ENCODE measurements at regions not wholly inside any gene's neighbourhood (a gene's known extent, or its start where the extent isn't known, plus 50 kb on each side); places are given as distances from the start of the nearest gene placed in this dataset.
"Not testable (repeated sequence)": the region's sequence is repeated elsewhere in the genome, so short reads cannot be mapped to it uniquely, and the experiment has no call there.

GRCh38 chr12:84035766-84036165, 876.8 kb downstream of the SLC6A15 start:
- Histone ChIP-seq H3K36me3 (ENCODE audit: low read depth) (no peaks in the 10 kb centered on the region), H3K4me1 (ENCODE audit: low read depth) (no peaks in the 10 kb centered on the region), H3K4me3 (no peak overlapping the region), H3K9me3 (peaks cover 22% of the 10 kb centered on the region)
- TF ChIP-seq, protein P1, sequence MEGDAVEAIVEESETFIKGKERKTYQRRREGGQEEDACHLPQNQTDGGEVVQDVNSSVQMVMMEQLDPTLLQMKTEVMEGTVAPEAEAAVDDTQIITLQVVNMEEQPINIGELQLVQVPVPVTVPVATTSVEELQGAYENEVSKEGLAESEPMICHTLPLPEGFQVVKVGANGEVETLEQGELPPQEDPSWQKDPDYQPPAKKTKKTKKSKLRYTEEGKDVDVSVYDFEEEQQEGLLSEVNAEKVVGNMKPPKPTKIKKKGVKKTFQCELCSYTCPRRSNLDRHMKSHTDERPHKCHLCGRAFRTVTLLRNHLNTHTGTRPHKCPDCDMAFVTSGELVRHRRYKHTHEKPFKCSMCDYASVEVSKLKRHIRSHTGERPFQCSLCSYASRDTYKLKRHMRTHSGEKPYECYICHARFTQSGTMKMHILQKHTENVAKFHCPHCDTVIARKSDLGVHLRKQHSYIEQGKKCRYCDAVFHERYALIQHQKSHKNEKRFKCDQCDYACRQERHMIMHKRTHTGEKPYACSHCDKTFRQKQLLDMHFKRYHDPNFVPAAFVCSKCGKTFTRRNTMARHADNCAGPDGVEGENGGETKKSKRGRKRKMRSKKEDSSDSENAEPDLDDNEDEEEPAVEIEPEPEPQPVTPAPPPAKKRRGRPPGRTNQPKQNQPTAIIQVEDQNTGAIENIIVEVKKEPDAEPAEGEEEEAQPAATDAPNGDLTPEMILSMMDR (IDR thresholded peaks at IDR 0.05): no peak
- ATAC-seq: no peak
- intact Hi-C loops (cut with DNase I, micrococcal nuclease): no loop called here
- no peak for DNase-seq

GRCh38 chr12:84034871-84035270, 877.7 kb downstream of the SLC6A15 start:
- ATAC-seq (no peak), DNase-seq (no peak)
- H3K36me3 ChIP-seq (ENCODE audit: low read depth): no peaks in the 10 kb centered on the region
- intact Hi-C loops (cut with DNase I, micrococcal nuclease): no loop called here
- H3K9me3 ChIP-seq: peaks cover 18% of the 10 kb centered on the region
- H3K4me1 ChIP-seq (ENCODE audit: low read depth): no peaks in the 10 kb centered on the region
- H3K4me3 ChIP-seq: no peak overlapping the region
- TF ChIP-seq, protein P1 (IDR thresholded peaks at IDR 0.05): no peak

- Histone ChIP-seq H3K36me3 (ENCODE audit: low read depth) (no peaks in the 10 kb centered on the region), H3K4me1 (ENCODE audit: low read depth) (no peaks in the 10 kb centered on the region), H3K4me3 (no peak overlapping the region), H3K9me3 (peaks cover 15% of the 10 kb centered on the region)
- intact Hi-C loops (cut with DNase I, micrococcal nuclease): no loop called here
- TF ChIP-seq, protein P1 (IDR thresholded peaks at IDR 0.05): no peak
- ATAC-seq (no peak), DNase-seq (no peak)
Measured at GRCh38 chr12:84033162-84033561, 879.4 kb downstream of the SLC6A15 start.

GRCh38 chr12:84018556-84019179, 893.9 kb downstream of the SLC6A15 start:
- H3K4me1 ChIP-seq (ENCODE audit: low read depth); H3K4me3 ChIP-seq; DNase-seq; H3K36me3 ChIP-seq (ENCODE audit: low read depth); ATAC-seq; intact Hi-C loops (cut with DNase I, micrococcal nuclease): not testable (repeated sequence)
- H3K9me3 ChIP-seq: peaks cover 18% of the 10 kb centered on the region

GRCh38 chr12:84016956-84017355, 895.6 kb downstream of the SLC6A15 start:
- H3K4me1 ChIP-seq (ENCODE audit: low read depth): no peaks in the 10 kb centered on the region
- peaks cover 32% of the 10 kb centered on the region for H3K9me3 ChIP-seq
- no peaks in the 10 kb centered on the region for H3K36me3 ChIP-seq (ENCODE audit: low read depth)
- DNase-seq: no peak
- intact Hi-C loops (cut with DNase I, micrococcal nuclease): no loop called here
- TF ChIP-seq, protein P1 (IDR thresholded peaks at IDR 0.05): no peak
- no peak for ATAC-seq
- no peak overlapping the region for H3K4me3 ChIP-seq

DNA sequence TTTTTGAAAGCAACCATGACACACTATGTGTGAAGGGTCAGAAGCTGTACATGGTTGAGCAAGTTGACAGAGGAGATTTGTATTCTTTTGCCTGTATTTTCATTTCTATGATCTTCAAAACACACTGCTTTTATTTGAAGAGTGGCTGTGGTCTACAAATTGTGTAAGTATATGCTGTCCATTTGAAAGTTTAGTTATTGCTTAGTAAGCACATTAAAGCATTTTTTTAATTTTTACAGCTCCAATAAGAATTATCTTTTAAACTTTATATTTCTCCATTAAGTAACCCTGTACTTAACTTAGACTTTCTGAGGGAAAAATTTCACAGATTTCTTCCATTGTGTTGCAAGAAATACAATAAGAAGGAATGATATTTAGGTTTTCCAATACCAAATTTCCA, 915.2 kb downstream of the SLC6A15 start:
- TF ChIP-seq, protein P1 (IDR thresholded peaks at IDR 0.05): no peak
- H3K4me1 ChIP-seq (ENCODE audit: low read depth): no peaks in the 10 kb centered on the region
- intact Hi-C loops (cut with DNase I, micrococcal nuclease): no loop called here
- no peaks in the 10 kb centered on the region for H3K9me3 ChIP-seq
- DNase-seq: no peak
- no peak for ATAC-seq
- no peaks in the 10 kb centered on the region for H3K36me3 ChIP-seq (ENCODE audit: low read depth)
- H3K4me3 ChIP-seq: no peak overlapping the region

Measured in mucosa of descending colon (tissue), 3 donors.